Right lobe of liver (tissue), 6 donors: ENCODE measurements at regions not wholly inside any gene's neighbourhood (a gene's known extent, or its start where the extent isn't known, plus 50 kb on each side); places are given as distances from the start of the nearest gene placed in this dataset.

Source experiments
- ATAC-seq, 4 donors: fragments of 200-7000 bp; cut with Tn5 transposase; one replicate each; pipeline ENCODE4 v1.9.1; 2020; ENCODE audit warnings: mild to moderate bottlenecking in 4 of 4, moderate library complexity in 4 of 4
- DNase-seq, 3 donors: peaks; one replicate each; pipeline ENCODE4 v3.0.0-alpha.2; 2020
- H3K27ac ChIP-seq, 3 donors: fragments of 200-600 bp; one replicate each; pipeline ENCODE4 v1.8.0; 2022
- H3K27me3 ChIP-seq, 2 donors: fragments of 200-600 bp; one replicate each; pipeline ENCODE4 v1.8.0; 2022
- H3K36me3 ChIP-seq, 4 donors: fragments of 200-600 bp; sonication (generic) in 1 of 4; one replicate each; pipeline versions ENCODE4 v1.5.1 to v1.8.0; 2017 to 2022; ENCODE audit warnings: control low read depth in 1 of 4
- H3K4me1 ChIP-seq, 4 donors: fragments of 200-600 bp; sonication (generic) in 1 of 4; one replicate each; pipeline versions ENCODE4 v1.5.1 to v1.8.0; 2017 to 2022; ENCODE audit warnings: control low read depth in 1 of 4
- H3K4me3 ChIP-seq, 3 donors: fragments of 200-600 bp; one replicate each; pipeline ENCODE4 v1.8.0; 2022
- H3K9me3 ChIP-seq, 4 donors: fragments of 200-600 bp; sonication (generic) in 1 of 4; one replicate each; pipeline versions ENCODE4 v1.5.1 to v1.8.0; 2017 to 2022; ENCODE audit warnings: control low read depth in 1 of 4
- CTCF ChIP-seq, 4 donors: fragments of 200-600 bp in 3 of 4; fragments of 450-650 bp in 1 of 4; IDR thresholded peaks; one replicate each; pipeline versions ENCODE4 v1.5.1 to v1.8.0; 2016 to 2022; ENCODE audit warnings: antibody characterized with exemption in 4 of 4, mild to moderate bottlenecking in 2 of 4
- POLR2A ChIP-seq: fragments of 450-650 bp; IDR thresholded peaks from one replicate; pipeline ENCODE4 v1.6.1; 2017; ENCODE audit warnings: antibody characterized with exemption, mild to moderate bottlenecking
- WGBS: methylation state at CpG from one replicate; pipeline ENCODE4 v1.1.6; 2018; ENCODE audit warnings: low coverage, low lambda C conversion rate; ENCODE audit not compliant: insufficient coverage; ENCODE audit errors: missing lambda C conversion rate; 5-methylcytosine and 5-hydroxymethylcytosine counted together
- intact Hi-C, 2 donors: fragments of 100-400 bp; cut with DNase I; formaldehyde crosslinking; loops; one replicate each; pipeline versions ENCODE4 v1.11.2 to v1.14.1; 2022
- donor health status: DM: no; HTN: yes; CAD: no.
- donor health status: DM: no; HTN: no; CAD: no.
- donor health status: DM: no; HTN: no; CAD: no.
- donor health status: DM: no; HTN: yes; CAD: no.
- donor health status: DM: no; HTN: yes; CAD: no.

GRCh38 chr6:130740308-130740707 lies 86.9 kb upstream of the SMLR1 start:
- Histone ChIP-seq H3K9me3 (no peaks in the 10 kb centered on the region), H3K4me1 (no peaks in the 10 kb centered on the region), H3K4me3 (no peak overlapping the region), H3K27me3 (no peaks in the 10 kb centered on the region), H3K36me3 (no peaks in the 10 kb centered on the region), H3K27ac (no peak overlapping the region)
- intact Hi-C loops = no loop called here
- TF ChIP-seq CTCF (IDR thresholded peaks at IDR 0.05) (no peak), POLR2A (no peak)
- ATAC-seq = no peak
- no peak for DNase-seq

GRCh38 chr6:130742131-130742681 lies 85.0 kb upstream of the SMLR1 start:
- no peak overlapping the region for H3K4me3 ChIP-seq
- H3K27ac ChIP-seq = no peak overlapping the region
- no peak for TF ChIP-seq POLR2A
- TF ChIP-seq CTCF (IDR thresholded peaks at IDR 0.05) = no peak
- H3K9me3 ChIP-seq = no peaks in the 10 kb centered on the region
- no peaks in the 10 kb centered on the region for H3K36me3 ChIP-seq
- no peaks in the 10 kb centered on the region for H3K4me1 ChIP-seq
- WGBS = 72% methylated on average over 7 of the region's 7 CpGs
- H3K27me3 ChIP-seq = no peaks in the 10 kb centered on the region
- no peak for ATAC-seq
- intact Hi-C loops = no loop called here
- no peak for DNase-seq

- no peak overlapping the region for H3K4me3 ChIP-seq
Measured at GRCh38 chr6:130743175-130743574, 84.0 kb upstream of the SMLR1 start.

GRCh38 chr6:130744576-130745366 lies 82.4 kb upstream of the SMLR1 start:
- no peak for DNase-seq
- no peaks in the 10 kb centered on the region for H3K27me3 ChIP-seq
- no peak overlapping the region for H3K27ac ChIP-seq
- H3K36me3 ChIP-seq = no peaks in the 10 kb centered on the region
- TF ChIP-seq POLR2A = no peak
- TF ChIP-seq CTCF (IDR thresholded peaks at IDR 0.05) = no peak
- no peaks in the 10 kb centered on the region for H3K9me3 ChIP-seq
- H3K4me1 ChIP-seq = no peaks in the 10 kb centered on the region
- WGBS = 81% methylated on average over 2 of the region's 2 CpGs
- no peak overlapping the region for H3K4me3 ChIP-seq
- no peak for ATAC-seq
- intact Hi-C loops = no loop called here

More at GRCh38 chr6:130743175-130743574, 84.0 kb upstream of the SMLR1 start:
- no peak overlapping the region for H3K27ac ChIP-seq
- no peak for DNase-seq
- H3K9me3 ChIP-seq = no peaks in the 10 kb centered on the region
- no peaks in the 10 kb centered on the region for H3K36me3 ChIP-seq
- ATAC-seq = no peak
- H3K4me1 ChIP-seq = no peaks in the 10 kb centered on the region
- intact Hi-C loops = no loop called here
- H3K27me3 ChIP-seq = no peaks in the 10 kb centered on the region
- TF ChIP-seq POLR2A = no peak
- WGBS = 48% methylated on average over 2 of the region's 2 CpGs

- ATAC-seq (no peak), DNase-seq (no peak)
- Histone ChIP-seq H3K4me1 (no peaks in the 10 kb centered on the region), H3K36me3 (no peaks in the 10 kb centered on the region), H3K4me3 (no peak overlapping the region), H3K9me3 (no peaks in the 10 kb centered on the region), H3K27ac (no peak overlapping the region), H3K27me3 (no peaks in the 10 kb centered on the region)
- intact Hi-C loops = no loop called here
- TF ChIP-seq CTCF (IDR thresholded peaks at IDR 0.05) (no peak), POLR2A (no peak)
- WGBS = 71% methylated on average over 1 of the region's 1 CpG
Measured at GRCh38 chr6:130748041-130748440, 79.2 kb upstream of the SMLR1 start.
